ENCODE measurements at regions not wholly inside any gene's neighbourhood (a gene's known extent, or its start where the extent isn't known, plus 50 kb on each side); places are given as distances from the start of the nearest gene placed in this dataset.

- Histone ChIP-seq H3K27me3 (ENCODE audit: insufficient read depth, low read depth) (no peaks in the 10 kb centered on the region), H3K79me2 (ENCODE audit: low read depth) (peaks cover 23% of the 10 kb centered on the region), H3K4me1 (replicated peaks; ENCODE audit: insufficient read depth) (peaks cover 47% of the 10 kb centered on the region), H2AFZ (peak overlapping the region; percentile 76; the same call in 1 of the 2 replicates), H3F3A (ENCODE audit: insufficient read depth, low read depth) (peaks cover 31% of the 10 kb centered on the region), H3K4me3 (peak overlapping the region; percentile 71; the same call in 1 of the 2 replicates), H3K4me2 (peak overlapping the region; percentile 84), H3K9me3 (ENCODE audit: insufficient read depth, low read depth) (no peaks in the 10 kb centered on the region), H3K9me2 (ENCODE audit: insufficient read depth) (no peaks in the 10 kb centered on the region), H4K20me1 (ENCODE audit: insufficient read depth) (no peaks in the 10 kb centered on the region), H3K27ac (peak overlapping the region; percentile 93; the same call in 1 of the 2 replicates), H3K36me3 (ENCODE audit: low read depth) (no peaks in the 10 kb centered on the region)
- ChIA-PET CTCF (no interaction called here), POLR2A (ENCODE audit: unreplicated experiment) (no interaction called here)
- intact Hi-C loops (cut with micrococcal nuclease; ENCODE audit: unreplicated experiment) = no loop called here
- no TSS peak for BruUV-seq (replicated peaks)
- no peak for DNase-seq
- no peak for TF ChIP-seq CTCF (conservative IDR thresholded peaks at IDR 0.05)
- no peak for TF ChIP-seq EZH2 (IDR thresholded peaks at IDR 0.05; ENCODE audit: low read depth)
These were observed 59.2 kb upstream of the CEP85L start for GRCh38 chr6:118710616-118711015.

GRCh38 chr6:118709859-118710350, 58.5 kb upstream of the CEP85L start:
- H4K20me1 ChIP-seq (ENCODE audit: insufficient read depth) = no peaks in the 10 kb centered on the region
- intact Hi-C loops (cut with micrococcal nuclease; ENCODE audit: unreplicated experiment) = loop anchor here (2.0 kb wide), 1 partner anchor 59 kb away; the partner anchor contains the start of gene CEP85L
- CTCF ChIA-PET = no interaction called here
- H2AFZ ChIP-seq = peak overlapping the region; percentile 76
- BruUV-seq (replicated peaks) = no TSS peak
- H3K4me2 ChIP-seq = peak overlapping the region; percentile 84
- no peaks in the 10 kb centered on the region for H3K36me3 ChIP-seq (ENCODE audit: low read depth)
- peak overlapping the region; percentile 93 for H3K27ac ChIP-seq
- H3F3A ChIP-seq (ENCODE audit: insufficient read depth, low read depth) = peaks cover 31% of the 10 kb centered on the region
- peak in 1 of 2 experiments; percentile 82 for DNase-seq
- POLR2A ChIA-PET (ENCODE audit: unreplicated experiment) = no interaction called here
- H3K4me1 ChIP-seq (replicated peaks; ENCODE audit: insufficient read depth) = peaks cover 52% of the 10 kb centered on the region
- no peaks in the 10 kb centered on the region for H3K27me3 ChIP-seq (ENCODE audit: insufficient read depth, low read depth)
- no peaks in the 10 kb centered on the region for H3K9me3 ChIP-seq (ENCODE audit: insufficient read depth, low read depth)
- peaks cover 30% of the 10 kb centered on the region for H3K79me2 ChIP-seq (ENCODE audit: low read depth)
- TF ChIP-seq EZH2 (IDR thresholded peaks at IDR 0.05; ENCODE audit: low read depth) (no peak), CTCF (conservative IDR thresholded peaks at IDR 0.05) (no peak)
- no peaks in the 10 kb centered on the region for H3K9me2 ChIP-seq (ENCODE audit: insufficient read depth)
- H3K4me3 ChIP-seq = peak overlapping the region; percentile 71

- Histone ChIP-seq H3K4me3 (peak overlapping the region; percentile 71), H3K79me2 (ENCODE audit: low read depth) (peaks cover 40% of the 10 kb centered on the region), H4K20me1 (ENCODE audit: insufficient read depth) (no peaks in the 10 kb centered on the region), H3K36me3 (ENCODE audit: low read depth) (no peaks in the 10 kb centered on the region), H3F3A (ENCODE audit: insufficient read depth, low read depth) (peaks cover 31% of the 10 kb centered on the region), H3K27ac (peak overlapping the region; percentile 93), H3K9me3 (ENCODE audit: insufficient read depth, low read depth) (no peaks in the 10 kb centered on the region), H3K4me1 (replicated peaks; ENCODE audit: insufficient read depth) (peaks cover 52% of the 10 kb centered on the region), H3K27me3 (ENCODE audit: insufficient read depth, low read depth) (no peaks in the 10 kb centered on the region), H2AFZ (peak overlapping the region; percentile 76), H3K4me2 (peak overlapping the region; percentile 84), H3K9me2 (ENCODE audit: insufficient read depth) (no peaks in the 10 kb centered on the region)
- no TSS peak for BruUV-seq (replicated peaks)
- TF ChIP-seq EZH2 (IDR thresholded peaks at IDR 0.05; ENCODE audit: low read depth) (no peak), CTCF (conservative IDR thresholded peaks at IDR 0.05) (no peak)
- CTCF ChIA-PET = no interaction called here
- intact Hi-C loops (cut with micrococcal nuclease; ENCODE audit: unreplicated experiment) = loop anchor here (2.0 kb wide), 1 partner anchor 58 kb away; the partner anchor contains the start of gene CEP85L
- DNase-seq = peak in 1 of 2 experiments; percentile 95
- POLR2A ChIA-PET (ENCODE audit: unreplicated experiment) = no interaction called here
These were observed 57.4 kb upstream of the CEP85L start for GRCh38 chr6:118708744-118709143.

Data from PC-9 (cell line).